ENCODE measurements at regions not wholly inside any gene's neighbourhood (a gene's known extent, or its start where the extent isn't known, plus 50 kb on each side); places are given as distances from the start of the nearest gene placed in this dataset.
"Not testable (repeated sequence)": the region's sequence is repeated elsewhere in the genome, so short reads cannot be mapped to it uniquely, and the experiment has no call there.

DNA sequence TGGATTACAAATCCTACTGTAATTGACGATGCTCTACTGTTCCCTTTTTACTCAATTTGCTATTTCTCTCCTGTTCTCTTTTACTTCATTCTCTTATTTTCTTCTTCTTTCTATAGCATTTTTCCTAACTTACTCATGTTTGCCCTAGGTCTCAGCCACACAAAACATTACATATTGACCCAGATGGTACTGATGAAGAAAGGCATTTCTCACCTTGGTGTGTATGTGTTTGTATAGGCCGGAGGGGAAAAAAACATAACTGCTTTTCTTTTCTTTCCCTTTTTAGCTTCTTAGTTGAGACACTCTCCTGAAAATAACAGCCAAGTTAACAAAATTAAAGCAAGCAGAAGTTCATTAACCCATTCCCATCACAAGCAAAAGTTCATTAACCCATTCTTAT lies 1019.8 kb upstream of the CDH18 start:
- no peak for DNase-seq

DNA sequence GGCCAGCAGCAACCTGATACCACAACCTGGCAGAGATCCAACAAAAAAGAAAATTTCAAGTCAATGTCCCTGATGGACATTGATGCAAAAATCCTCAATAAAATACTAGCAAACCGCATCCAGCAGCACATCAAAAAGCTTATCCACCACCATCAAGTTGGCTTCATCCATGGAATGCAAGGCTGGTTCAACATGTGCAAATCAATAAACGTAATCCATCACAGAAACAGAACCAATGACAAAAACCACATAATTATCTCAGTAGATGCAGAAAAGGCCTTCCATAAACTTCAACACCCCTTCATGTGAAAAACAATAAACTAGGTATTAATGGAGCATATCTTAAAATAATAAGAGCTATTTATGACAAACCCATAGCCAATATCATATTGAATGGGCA lies 1000.9 kb upstream of the CDH18 start:
- DNase-seq = not testable (repeated sequence)

GRCh38 chr5:20985754-20986153 lies 997.8 kb upstream of the CDH18 start:
- no peak for DNase-seq

DNA sequence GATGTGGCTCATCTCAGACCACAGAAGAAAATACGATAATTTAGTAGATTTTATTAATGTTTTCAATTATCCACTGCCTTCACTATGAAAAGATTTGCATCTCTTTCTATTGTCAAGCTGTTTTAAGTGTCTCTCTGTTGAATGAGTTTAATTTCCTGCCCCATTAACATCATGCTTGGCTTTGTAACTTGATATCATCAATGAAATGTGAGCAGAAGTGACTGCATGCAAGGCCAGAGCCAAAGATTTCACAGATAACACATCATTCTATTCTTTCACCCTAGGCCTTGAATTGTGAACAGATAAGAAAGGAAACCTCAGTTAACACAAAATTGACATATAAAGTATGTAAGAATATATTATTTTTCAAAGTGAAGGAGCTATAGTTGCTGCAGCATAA lies 986.4 kb upstream of the CDH18 start:
- no peak for DNase-seq

- no peak for DNase-seq
Measured at GRCh38 chr5:20972419-20972925, 984.5 kb upstream of the CDH18 start.

DNA sequence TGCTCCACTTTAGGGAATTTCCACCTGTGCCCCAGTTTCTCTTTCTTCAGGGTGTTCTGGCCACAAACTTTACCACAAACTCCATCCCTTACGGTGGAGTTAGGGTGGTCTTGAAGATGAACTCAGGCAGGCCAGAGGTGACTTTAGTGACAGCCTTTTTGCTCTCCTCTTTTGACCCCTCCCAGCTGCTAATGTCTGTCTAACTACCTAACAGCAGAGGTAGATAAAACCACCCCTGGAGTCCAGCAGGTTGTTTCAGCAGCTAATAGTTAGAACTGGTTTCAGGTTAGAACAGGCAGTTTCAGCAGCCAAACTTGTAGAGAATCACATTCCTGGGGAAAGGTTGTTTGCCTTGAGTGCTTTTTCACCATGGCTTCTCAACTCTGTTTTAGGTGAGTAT lies 971.3 kb upstream of the CDH18 start:
- DNase-seq = no peak

- DNase-seq = no peak
Measured at GRCh38 chr5:20958641-20959040, 970.6 kb upstream of the CDH18 start.

DNA sequence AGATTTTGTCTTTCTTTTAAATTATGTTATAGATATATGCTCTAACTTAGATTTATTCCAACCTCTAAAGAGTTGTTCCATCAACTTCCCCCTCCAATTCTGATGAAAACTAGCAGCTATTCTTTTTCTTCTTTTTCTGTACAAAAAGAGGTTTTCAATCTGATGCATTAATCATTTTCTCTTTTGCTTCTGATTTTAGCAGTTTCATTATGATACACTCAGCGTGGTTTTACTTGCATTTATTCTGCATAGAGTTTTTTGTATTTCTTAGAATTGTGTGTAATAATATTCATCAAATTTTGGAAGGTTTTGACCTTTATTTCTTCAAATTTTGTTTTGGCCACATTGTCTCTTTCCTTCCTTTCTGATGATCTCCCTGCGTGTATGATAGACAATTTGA lies 968.1 kb upstream of the CDH18 start:
- DNase-seq = no peak

- DNase-seq = no peak
Measured at GRCh38 chr5:20949636-20950035, 961.6 kb upstream of the CDH18 start.

- DNase-seq = not testable (repeated sequence)
Measured at GRCh38 chr5:20943183-20943971, 955.4 kb upstream of the CDH18 start.

DNA sequence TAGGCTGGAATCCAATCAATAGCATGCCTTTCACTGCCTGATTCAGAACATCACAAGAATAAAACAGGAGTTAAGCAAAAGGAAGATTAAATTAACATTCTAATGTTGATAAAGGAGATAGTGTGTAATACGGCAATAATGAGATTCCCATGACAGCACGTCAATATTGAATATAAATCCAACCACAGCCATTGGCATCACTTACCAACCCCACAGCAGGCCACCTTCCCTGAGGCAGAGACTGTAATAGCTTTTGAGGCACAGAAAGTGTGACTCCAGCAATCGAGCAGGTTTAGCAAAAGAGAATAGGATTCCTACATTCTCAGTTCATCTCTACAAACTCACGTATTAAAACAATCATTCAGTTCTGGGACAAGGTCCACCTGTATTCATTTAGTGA lies 954.6 kb upstream of the CDH18 start:
- not testable (repeated sequence) for DNase-seq

DNA sequence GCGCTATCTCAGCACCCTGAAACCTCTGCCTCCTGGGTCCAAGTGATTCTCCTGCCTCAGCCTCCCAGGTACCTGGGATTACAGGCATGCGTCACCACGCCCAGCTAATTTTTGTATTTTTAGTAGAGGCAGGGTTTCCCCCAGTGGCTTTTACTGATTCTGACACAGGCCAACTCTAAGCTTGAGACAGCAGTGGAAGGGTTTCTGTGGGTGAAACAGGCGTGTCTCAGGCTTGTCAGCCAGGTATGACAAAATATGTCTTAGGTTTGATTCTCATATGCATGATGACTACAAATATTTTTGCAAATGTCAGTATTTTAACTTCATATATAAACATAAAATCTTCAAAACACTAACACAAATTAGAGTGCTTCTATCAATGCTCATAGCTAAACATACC lies 952.8 kb upstream of the CDH18 start:
- DNase-seq = not testable (repeated sequence)

DNA sequence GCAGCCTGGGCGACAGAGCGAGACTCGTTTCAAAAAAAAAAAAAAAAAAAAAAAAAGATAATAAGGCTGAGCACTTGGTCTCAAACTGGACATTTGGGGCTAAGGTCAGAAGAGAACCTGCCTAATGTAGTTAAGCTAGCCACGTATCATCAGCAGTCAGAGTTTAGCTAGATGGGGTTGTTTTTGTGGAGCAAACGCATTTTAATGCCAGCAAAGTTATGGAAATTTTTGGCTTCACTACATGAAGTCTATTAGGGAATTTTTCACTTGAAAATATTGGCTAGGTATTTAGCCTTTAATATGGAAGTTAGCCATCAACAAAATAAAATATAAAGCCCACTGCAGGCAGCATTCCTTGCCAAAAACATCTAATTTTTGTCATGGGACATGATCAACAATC lies 902.9 kb upstream of the CDH18 start:
- not testable (repeated sequence) for DNase-seq

- DNase-seq = not testable (repeated sequence)
Measured at GRCh38 chr5:20875726-20876125, 887.7 kb upstream of the CDH18 start.

- not testable (repeated sequence) for DNase-seq
Measured at GRCh38 chr5:20865892-20866291, 877.9 kb upstream of the CDH18 start.

- no peak for DNase-seq
Measured at GRCh38 chr5:20833081-20833627, 845.2 kb upstream of the CDH18 start.

DNA sequence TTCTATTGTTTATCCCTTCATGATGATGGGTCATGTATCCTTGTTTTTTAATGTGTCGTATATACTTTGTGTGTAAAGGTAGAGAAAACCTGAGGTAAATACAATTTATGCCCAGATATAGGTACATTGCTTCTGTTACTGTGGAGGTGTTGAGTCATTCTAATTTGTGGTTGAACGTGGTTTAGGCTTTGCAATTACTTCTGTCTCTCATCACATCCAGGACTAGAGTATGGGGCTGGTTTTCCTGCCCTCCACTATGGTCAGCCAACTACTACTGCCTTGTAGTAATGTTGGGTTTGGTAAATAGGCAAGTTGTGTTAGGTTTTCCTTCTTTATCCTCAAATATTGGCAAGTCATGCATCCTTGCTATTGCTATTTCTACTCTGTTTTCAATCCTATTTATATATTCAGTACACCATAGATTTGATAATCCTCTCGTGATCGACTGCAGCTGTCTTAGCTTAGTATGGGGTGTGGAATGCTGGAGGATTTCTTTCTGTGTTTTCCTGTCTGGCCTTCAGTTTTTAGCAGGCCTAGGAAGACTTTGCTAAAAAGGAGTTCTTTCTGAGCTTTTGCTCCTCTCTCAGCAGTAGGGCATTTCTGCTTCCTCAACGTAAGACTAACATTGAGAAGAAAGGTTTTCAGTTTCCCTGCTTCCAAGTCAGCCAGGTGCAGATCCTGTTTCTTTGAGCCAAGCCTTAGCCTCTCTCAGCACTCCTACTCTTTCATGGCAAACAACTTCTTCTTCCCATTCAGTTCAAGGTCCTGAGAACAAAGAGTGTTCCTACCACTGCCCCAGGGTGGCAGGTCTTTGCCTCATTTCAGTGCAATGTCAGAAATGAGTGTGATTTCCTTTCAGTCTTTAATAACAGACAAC lies 844.4 kb upstream of the CDH18 start:
- DNase-seq = no peak

DNA sequence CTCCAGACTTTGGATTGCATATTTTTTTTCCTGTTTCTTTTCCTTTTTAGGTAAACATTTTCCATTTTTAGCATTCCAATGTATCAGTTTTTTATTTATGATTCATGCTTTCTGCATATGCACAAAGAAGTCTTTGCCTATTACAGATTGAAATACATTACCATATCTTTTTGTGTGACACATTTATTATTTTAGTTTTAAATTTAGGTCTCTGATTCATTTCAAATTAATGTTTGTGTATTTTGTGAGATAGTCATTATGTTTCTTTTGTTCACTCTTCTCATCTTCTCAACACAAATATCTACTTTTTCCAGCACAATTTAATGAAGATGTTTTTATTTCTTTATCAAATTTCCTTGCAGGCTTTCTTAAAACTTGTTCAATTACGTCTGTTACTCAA lies 838.0 kb upstream of the CDH18 start:
- DNase-seq = not testable (repeated sequence)

DNA sequence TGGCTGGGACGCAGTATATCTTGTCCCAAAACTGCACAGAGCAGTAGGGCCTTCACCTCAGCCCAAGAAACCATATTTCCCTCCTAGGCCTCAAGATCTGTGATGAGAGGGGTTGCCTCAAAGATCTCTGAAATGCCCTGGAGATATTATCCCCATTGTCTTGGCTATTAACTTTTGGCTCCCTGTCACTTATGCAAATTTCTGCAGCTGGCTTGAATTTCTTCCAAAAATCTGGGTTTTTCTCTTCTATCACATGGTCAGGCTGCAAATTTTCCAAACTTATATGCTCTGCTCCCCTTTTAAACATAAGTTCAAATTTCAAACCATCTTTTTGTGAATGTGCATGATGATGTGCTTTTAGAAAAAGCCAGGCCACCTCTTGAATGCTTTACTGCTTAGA lies 809.2 kb upstream of the CDH18 start:
- DNase-seq = not testable (repeated sequence)

DNA sequence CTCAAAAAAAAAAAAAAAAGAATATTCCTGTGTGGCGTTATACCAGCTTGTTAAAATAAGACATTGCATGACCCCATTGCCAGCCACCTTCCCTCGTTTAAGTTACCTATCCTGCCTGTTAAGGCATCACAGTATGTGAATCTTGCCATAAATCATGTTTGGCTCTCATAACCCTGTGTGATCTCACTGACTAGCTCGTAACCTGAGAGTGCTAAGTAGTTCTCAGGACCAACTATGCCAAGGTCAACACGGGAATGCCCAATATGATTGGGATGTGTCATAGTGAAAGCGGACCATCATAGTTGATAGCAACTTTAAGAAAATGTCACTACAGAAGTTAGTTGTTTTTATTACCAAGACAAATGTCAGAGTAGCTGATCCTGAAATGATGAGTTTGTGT lies 796.8 kb upstream of the CDH18 start:
- not testable (repeated sequence) for DNase-seq

- not testable (repeated sequence) for DNase-seq
Measured at GRCh38 chr5:20783484-20783883, 795.5 kb upstream of the CDH18 start.

GRCh38 chr5:20771338-20771737 lies 783.3 kb upstream of the CDH18 start:
- not testable (repeated sequence) for DNase-seq

- DNase-seq = not testable (repeated sequence)
Measured at GRCh38 chr5:20765074-20765473, 777.1 kb upstream of the CDH18 start.
